ENCODE measurements at regions not wholly inside any gene's neighbourhood (a gene's known extent, or its start where the extent isn't known, plus 50 kb on each side); places are given as distances from the start of the nearest gene placed in this dataset.

- Histone ChIP-seq H3K27ac (ENCODE audit: low read depth, low read length, poor library complexity, severe bottlenecking) (no peak overlapping the region), H2AFZ (ENCODE audit: low read length) (no peak overlapping the region), H4K20me1 (ENCODE audit: insufficient read depth, low read length) (no peaks in the 10 kb centered on the region; the same call in 1 of the 2 replicates), H3K9me3 (ENCODE audit: low read length) (no peaks in the 10 kb centered on the region), H3K9me2 (ENCODE audit: insufficient read depth, low read length) (no peaks in the 10 kb centered on the region), H3K4me2 (ENCODE audit: low read length) (no peak overlapping the region), H3K4me1 (ENCODE audit: insufficient read depth, low read length, poor library complexity, severe bottlenecking) (no peaks in the 10 kb centered on the region), H3K36me3 (ENCODE audit: insufficient read depth, low read length) (no peaks in the 10 kb centered on the region), H3K4me3 (ENCODE audit: low read depth, low read length, poor library complexity, severe bottlenecking) (no peak overlapping the region), H3K79me2 (ENCODE audit: insufficient read depth, low read depth, low read length) (no peaks in the 10 kb centered on the region)
- intact Hi-C loops (cut with micrococcal nuclease; ENCODE audit: unreplicated experiment), result no loop called here
- no peak for DNase-seq (ENCODE audit: low spot score)
- ChIA-PET POLR2A (no interaction called here), CTCF (ENCODE audit: unreplicated experiment) (no interaction called here)
- BruUV-seq (replicated peaks), result no TSS peak
- TF ChIP-seq CTCF (conservative IDR thresholded peaks at IDR 0.05; ENCODE audit: low read length), result no peak
- no peak for TF ChIP-seq EZH2phosphoT487 (IDR thresholded peaks at IDR 0.05; ENCODE audit: borderline replicate concordance, low read depth, low read length)
Measured at GRCh38 chr1:118558933-118559332, 373.9 kb upstream of the SPAG17 start.

GRCh38 chr1:118556936-118557335 is 371.9 kb upstream of the SPAG17 start:
- Histone ChIP-seq H3K4me2 (ENCODE audit: low read length) (no peak overlapping the region), H3K4me1 (ENCODE audit: insufficient read depth, low read length, poor library complexity, severe bottlenecking) (no peaks in the 10 kb centered on the region), H2AFZ (ENCODE audit: low read length) (no peak overlapping the region), H3K9me3 (ENCODE audit: low read length) (no peaks in the 10 kb centered on the region), H4K20me1 (ENCODE audit: insufficient read depth, low read length) (no peaks in the 10 kb centered on the region; the same call in 1 of the 2 replicates), H3K9me2 (ENCODE audit: insufficient read depth, low read length) (no peaks in the 10 kb centered on the region), H3K79me2 (ENCODE audit: insufficient read depth, low read depth, low read length) (no peaks in the 10 kb centered on the region), H3K4me3 (ENCODE audit: low read depth, low read length, poor library complexity, severe bottlenecking) (no peak overlapping the region), H3K36me3 (ENCODE audit: insufficient read depth, low read length) (no peaks in the 10 kb centered on the region), H3K27ac (ENCODE audit: low read depth, low read length, poor library complexity, severe bottlenecking) (no peak overlapping the region)
- ChIA-PET CTCF (ENCODE audit: unreplicated experiment) (no interaction called here), POLR2A (no interaction called here)
- no TSS peak for BruUV-seq (replicated peaks)
- intact Hi-C loops (cut with micrococcal nuclease; ENCODE audit: unreplicated experiment), result no loop called here
- TF ChIP-seq EZH2phosphoT487 (IDR thresholded peaks at IDR 0.05; ENCODE audit: borderline replicate concordance, low read depth, low read length), result no peak
- no peak for TF ChIP-seq CTCF (conservative IDR thresholded peaks at IDR 0.05; ENCODE audit: low read length)
- DNase-seq (ENCODE audit: low spot score), result no peak

- TF ChIP-seq EZH2phosphoT487 (IDR thresholded peaks at IDR 0.05; ENCODE audit: borderline replicate concordance, low read depth, low read length) (no peak), CTCF (conservative IDR thresholded peaks at IDR 0.05; ENCODE audit: low read length) (no peak)
- H3K79me2 ChIP-seq (ENCODE audit: insufficient read depth, low read depth, low read length), result no peaks in the 10 kb centered on the region
- H3K36me3 ChIP-seq (ENCODE audit: insufficient read depth, low read length), result no peaks in the 10 kb centered on the region
- H3K4me2 ChIP-seq (ENCODE audit: low read length), result no peak overlapping the region
- H3K9me2 ChIP-seq (ENCODE audit: insufficient read depth, low read length), result no peaks in the 10 kb centered on the region
- no peaks in the 10 kb centered on the region; the same call in 1 of the 2 replicates for H4K20me1 ChIP-seq (ENCODE audit: insufficient read depth, low read length)
- H2AFZ ChIP-seq (ENCODE audit: low read length), result no peak overlapping the region
- intact Hi-C loops (cut with micrococcal nuclease; ENCODE audit: unreplicated experiment), result no loop called here
- POLR2A ChIA-PET, result no interaction called here
- no peaks in the 10 kb centered on the region for H3K4me1 ChIP-seq (ENCODE audit: insufficient read depth, low read length, poor library complexity, severe bottlenecking)
- H3K4me3 ChIP-seq (ENCODE audit: low read depth, low read length, poor library complexity, severe bottlenecking), result no peak overlapping the region
- DNase-seq (ENCODE audit: low spot score), result no peak
- CTCF ChIA-PET (ENCODE audit: unreplicated experiment), result no interaction called here
- no TSS peak for BruUV-seq (replicated peaks)
- no peak overlapping the region for H3K27ac ChIP-seq (ENCODE audit: low read depth, low read length, poor library complexity, severe bottlenecking)
- H3K9me3 ChIP-seq (ENCODE audit: low read length), result no peaks in the 10 kb centered on the region
Measured at GRCh38 chr1:118555638-118556037, 370.6 kb upstream of the SPAG17 start.

Measured in OCI-LY7 (cell line).